ENCODE measurements at regions not wholly inside any gene's neighbourhood (a gene's known extent, or its start where the extent isn't known, plus 50 kb on each side); places are given as distances from the start of the nearest gene placed in this dataset.

GRCh38 chr7:12092499-12093130 is 118.5 kb upstream of the TMEM106B start:
- no peak for TF ChIP-seq JUND (IDR thresholded peaks at IDR 0.05; ENCODE audit: low read depth)
- in situ Hi-C loops (cut with HindIII; ENCODE audit: low pct_unique_long_range_greater_than_20kb, low sequenced_read_pairs): no loop called here
- peak in 1 of 2 experiments; percentile 44 for DNase-seq (ENCODE audit: low read depth in 1 of 2, low spot score in 1 of 2)

DNA sequence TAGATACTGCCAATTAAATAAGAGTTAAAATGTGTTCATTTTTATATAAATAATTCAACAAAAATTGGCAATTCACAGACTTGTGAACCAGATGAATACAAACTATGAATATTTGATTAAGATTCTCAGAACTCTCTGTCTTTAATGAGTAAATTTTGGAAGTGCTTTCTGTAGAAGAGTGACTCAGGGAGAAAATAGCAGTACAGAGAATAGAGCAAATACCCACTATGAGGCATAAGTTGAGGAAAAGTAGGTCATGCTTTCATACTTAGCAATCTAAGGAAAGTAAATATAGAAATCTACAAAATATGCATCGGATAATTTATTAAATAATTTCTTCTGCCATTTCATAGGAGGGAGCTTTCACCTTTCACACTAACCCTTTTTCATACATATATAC is 117.7 kb upstream of the TMEM106B start:
- no peak for TF ChIP-seq JUND (IDR thresholded peaks at IDR 0.05; ENCODE audit: low read depth)
- DNase-seq (ENCODE audit: low read depth in 1 of 2, low spot score in 1 of 2): no peak
- in situ Hi-C loops (cut with HindIII; ENCODE audit: low pct_unique_long_range_greater_than_20kb, low sequenced_read_pairs): no loop called here

GRCh38 chr7:12094365-12094921 is 116.7 kb upstream of the TMEM106B start:
- peak in 1 of 2 experiments; percentile 64 for DNase-seq (ENCODE audit: low read depth in 1 of 2, low spot score in 1 of 2)
- in situ Hi-C loops (cut with HindIII; ENCODE audit: low pct_unique_long_range_greater_than_20kb, low sequenced_read_pairs): no loop called here
- TF ChIP-seq JUND (IDR thresholded peaks at IDR 0.05; ENCODE audit: low read depth): no peak

DNA sequence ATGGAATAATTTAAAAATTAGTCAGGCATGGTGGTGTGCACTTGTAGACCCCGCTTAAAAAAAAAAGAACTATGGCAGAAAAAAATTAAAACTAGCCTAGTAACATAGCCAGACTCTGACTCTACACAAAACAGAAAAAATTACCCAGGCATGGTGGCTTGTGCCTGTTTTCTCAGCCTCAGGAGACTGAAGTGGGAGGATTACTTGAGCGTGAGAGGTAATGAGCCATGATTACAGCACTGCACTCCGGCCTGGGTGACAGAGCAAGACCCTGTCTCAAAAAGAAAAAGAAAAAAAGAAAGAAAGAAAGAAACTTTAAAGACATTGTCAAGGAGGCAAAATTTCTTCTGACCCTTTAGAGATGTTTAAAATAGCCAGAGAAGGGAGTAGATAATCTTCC is 109.0 kb upstream of the TMEM106B start:
- no peak for TF ChIP-seq JUND (IDR thresholded peaks at IDR 0.05; ENCODE audit: low read depth)
- in situ Hi-C loops (cut with HindIII; ENCODE audit: low pct_unique_long_range_greater_than_20kb, low sequenced_read_pairs): no loop called here
- no peak for DNase-seq (ENCODE audit: low read depth in 1 of 2, low spot score in 1 of 2)

DNA sequence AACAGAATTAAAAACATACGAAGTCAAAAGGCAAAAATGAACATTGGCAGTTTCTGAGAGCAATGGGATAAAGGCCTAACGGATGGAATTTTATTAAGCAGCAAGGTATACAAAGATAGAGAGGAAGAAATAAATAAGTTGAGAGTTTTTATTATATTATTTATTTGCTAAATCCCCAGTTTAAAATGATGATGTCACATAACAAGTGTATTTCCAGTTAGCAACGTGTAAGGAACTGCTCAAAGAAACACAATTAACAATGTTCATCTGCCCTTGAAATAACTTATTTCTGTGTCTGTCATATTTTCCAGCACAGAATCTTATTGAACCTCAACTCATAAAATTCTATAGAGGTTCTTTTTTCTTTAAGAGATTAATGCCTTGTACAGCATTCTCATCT is 108.6 kb upstream of the TMEM106B start:
- TF ChIP-seq JUND (IDR thresholded peaks at IDR 0.05; ENCODE audit: low read depth): no peak
- in situ Hi-C loops (cut with HindIII; ENCODE audit: low pct_unique_long_range_greater_than_20kb, low sequenced_read_pairs): no loop called here
- no peak for DNase-seq (ENCODE audit: low read depth in 1 of 2, low spot score in 1 of 2)

GRCh38 chr7:12103948-12104347 is 107.1 kb upstream of the TMEM106B start:
- no peak for DNase-seq (ENCODE audit: low read depth in 1 of 2, low spot score in 1 of 2)
- TF ChIP-seq JUND (IDR thresholded peaks at IDR 0.05; ENCODE audit: low read depth): no peak
- in situ Hi-C loops (cut with HindIII; ENCODE audit: low pct_unique_long_range_greater_than_20kb, low sequenced_read_pairs): no loop called here

DNA sequence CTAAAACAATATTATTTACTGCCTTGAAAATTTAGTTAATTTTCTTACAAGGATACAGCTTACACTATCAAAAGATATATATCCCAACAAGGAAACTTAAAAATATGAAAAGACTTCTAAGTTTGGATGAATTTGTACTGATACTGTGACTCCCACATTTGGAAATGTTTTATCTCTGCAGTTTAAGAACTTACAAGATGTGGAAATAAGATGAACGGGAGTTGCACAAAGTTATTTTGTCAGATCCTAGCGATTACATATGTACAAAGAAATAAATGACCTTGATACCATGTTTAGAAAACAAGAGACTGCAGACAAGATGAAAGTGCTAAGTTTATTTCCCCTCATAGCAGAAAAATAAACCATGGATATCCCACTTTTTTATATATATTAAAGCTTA is 103.7 kb upstream of the TMEM106B start:
- DNase-seq (ENCODE audit: low read depth in 1 of 2, low spot score in 1 of 2): no peak
- no peak for TF ChIP-seq JUND (IDR thresholded peaks at IDR 0.05; ENCODE audit: low read depth)
- in situ Hi-C loops (cut with HindIII; ENCODE audit: low pct_unique_long_range_greater_than_20kb, low sequenced_read_pairs): no loop called here

GRCh38 chr7:12107841-12108254 is 103.2 kb upstream of the TMEM106B start:
- no peak for DNase-seq (ENCODE audit: low read depth in 1 of 2, low spot score in 1 of 2)
- in situ Hi-C loops (cut with HindIII; ENCODE audit: low pct_unique_long_range_greater_than_20kb, low sequenced_read_pairs): no loop called here
- TF ChIP-seq JUND (IDR thresholded peaks at IDR 0.05; ENCODE audit: low read depth): no peak

- no peak for DNase-seq (ENCODE audit: low read depth in 1 of 2, low spot score in 1 of 2)
- in situ Hi-C loops (cut with HindIII; ENCODE audit: low pct_unique_long_range_greater_than_20kb, low sequenced_read_pairs): no loop called here
- TF ChIP-seq JUND (IDR thresholded peaks at IDR 0.05; ENCODE audit: low read depth): no peak
Observed at GRCh38 chr7:12110425-12110824, 100.7 kb upstream of the TMEM106B start.

GRCh38 chr7:12111422-12112405 is 99.4 kb upstream of the TMEM106B start:
- TF ChIP-seq JUND (IDR thresholded peaks at IDR 0.05; ENCODE audit: low read depth): no peak
- DNase-seq (ENCODE audit: low read depth in 1 of 2, low spot score in 1 of 2): no peak
- in situ Hi-C loops (cut with HindIII; ENCODE audit: low pct_unique_long_range_greater_than_20kb, low sequenced_read_pairs): no loop called here

GRCh38 chr7:12117170-12117569 is 93.9 kb upstream of the TMEM106B start:
- no peak for DNase-seq (ENCODE audit: low read depth in 1 of 2, low spot score in 1 of 2)
- in situ Hi-C loops (cut with HindIII; ENCODE audit: low pct_unique_long_range_greater_than_20kb, low sequenced_read_pairs): no loop called here
- TF ChIP-seq JUND (IDR thresholded peaks at IDR 0.05; ENCODE audit: low read depth): no peak

DNA sequence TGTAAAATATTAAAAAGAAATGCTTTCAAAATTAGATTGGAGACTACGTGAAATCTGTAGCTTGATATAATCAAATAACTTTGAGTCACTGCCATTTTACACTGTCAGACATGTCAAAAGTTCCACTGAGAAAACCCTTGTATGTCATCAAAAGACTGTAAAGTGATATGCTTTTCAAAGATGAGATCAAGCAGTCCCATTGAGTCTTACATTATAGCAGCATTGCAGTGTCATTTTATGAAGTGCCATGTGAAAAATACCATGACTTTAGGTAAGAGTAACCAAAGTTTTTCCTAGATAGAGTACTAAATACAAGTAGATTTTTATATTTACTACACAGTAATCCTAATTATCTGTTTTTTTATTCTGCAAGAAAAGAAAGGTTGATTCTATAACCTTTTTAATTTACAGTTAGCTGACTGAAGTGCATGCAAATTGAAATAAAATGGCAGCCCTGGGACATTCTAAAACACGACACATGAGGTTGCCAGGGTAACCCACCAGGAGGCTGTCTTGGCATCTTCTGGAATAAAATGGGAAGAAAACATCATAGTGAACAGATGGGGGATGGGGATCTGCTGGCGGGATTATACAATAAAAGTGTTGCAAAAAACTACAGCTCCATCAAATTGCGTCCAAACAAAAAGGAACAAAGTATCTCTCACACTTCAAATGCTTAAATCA is 91.3 kb upstream of the TMEM106B start:
- no peak for TF ChIP-seq JUND (IDR thresholded peaks at IDR 0.05; ENCODE audit: low read depth)
- DNase-seq (ENCODE audit: low read depth in 1 of 2, low spot score in 1 of 2): no peak
- in situ Hi-C loops (cut with HindIII; ENCODE audit: low pct_unique_long_range_greater_than_20kb, low sequenced_read_pairs): no loop called here

Data from T47D (cell line).